Mucosa of descending colon (tissue), 3 donors: ENCODE measurements at regions not wholly inside any gene's neighbourhood (a gene's known extent, or its start where the extent isn't known, plus 50 kb on each side); places are given as distances from the start of the nearest gene placed in this dataset.
"Not testable (repeated sequence)": the region's sequence is repeated elsewhere in the genome, so short reads cannot be mapped to it uniquely, and the experiment has no call there.

Experiments
- ATAC-seq: fragments of 200-7000 bp; cut with Tn5 transposase; one replicate; pipeline ENCODE4 v1.9.1; 2020; ENCODE audit warnings: mild to moderate bottlenecking, moderate library complexity
- DNase-seq, 3 donors: peaks; one replicate each; pipeline ENCODE4 v3.0.0-alpha.2; 2020
- H3K36me3 ChIP-seq: fragments of 200-600 bp; one replicate; pipeline ENCODE4 v1.8.0; 2021; ENCODE audit warnings: low read depth, mild to moderate bottlenecking
- H3K4me1 ChIP-seq: fragments of 200-600 bp; one replicate; pipeline ENCODE4 v1.8.0; 2021; ENCODE audit warnings: low read depth, mild to moderate bottlenecking
- H3K4me3 ChIP-seq: fragments of 200-600 bp; one replicate; pipeline ENCODE4 v1.8.0; 2021; ENCODE audit warnings: mild to moderate bottlenecking
- H3K9me3 ChIP-seq: fragments of 200-600 bp; one replicate; pipeline ENCODE4 v1.8.0; 2021; ENCODE audit warnings: mild to moderate bottlenecking
- intact Hi-C, 2 donors: fragments of 100-400 bp; cut with DNase I in 1 of 2; cut with micrococcal nuclease in 1 of 2; formaldehyde crosslinking; loops; one replicate each; pipeline versions ENCODE4 v1.11.0 to v1.11.1; 2022; cut with DNase I, micrococcal nuclease
- TF ChIP-seq, protein P1 (sequence below): fragments of 200-600 bp; IDR thresholded peaks from one replicate; pipeline ENCODE4 v1.8.0; 2022; ENCODE audit warnings: antibody characterized with exemption, mild to moderate bottlenecking
- donor health status: DM: no; HTN: no; CAD: no; lungs with moderate emphysema.
- donor health status: DM: no; HTN: no; CAD: no.
- donor health status: DM: no; HTN: yes; CAD: no.

DNA sequence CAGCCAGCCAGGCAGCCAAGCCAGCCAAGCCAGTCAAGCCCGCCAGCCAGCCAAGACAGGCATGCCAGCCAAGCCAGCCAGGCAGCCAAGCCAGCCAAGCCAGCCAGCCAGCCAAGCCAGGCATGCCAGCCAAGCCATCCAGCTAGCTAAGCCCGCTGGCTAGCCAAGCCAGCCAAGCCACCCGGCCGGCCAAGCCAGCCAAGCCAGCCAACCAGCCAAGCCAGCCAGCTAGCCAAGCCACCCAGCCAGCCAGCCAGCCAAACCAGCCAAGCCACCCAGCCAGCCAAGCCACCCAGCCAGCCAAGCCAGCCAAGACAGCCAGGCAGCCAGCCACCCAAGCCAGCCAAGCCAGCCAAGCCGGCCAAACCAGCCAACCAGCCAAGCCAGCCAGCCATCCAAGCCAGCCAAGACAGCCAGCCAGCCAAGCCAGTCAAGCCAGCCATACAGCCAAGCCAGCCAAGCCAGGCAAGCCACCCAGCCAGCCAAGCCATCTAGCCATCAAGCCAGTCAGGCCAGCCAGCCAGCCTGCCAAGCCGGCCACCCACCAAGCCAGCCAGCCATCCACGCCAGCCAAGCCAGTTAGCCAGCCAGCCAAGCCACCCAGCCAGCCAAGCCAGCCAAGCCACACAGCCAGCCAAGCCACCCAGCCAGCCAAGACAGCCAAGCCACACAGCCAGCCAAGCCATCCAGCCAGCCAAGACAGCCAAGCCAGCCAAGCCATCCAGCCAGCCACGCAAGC lies 349.2 kb upstream of the PLGLB2 start:
- not testable (repeated sequence) for H3K4me1 ChIP-seq

DNA sequence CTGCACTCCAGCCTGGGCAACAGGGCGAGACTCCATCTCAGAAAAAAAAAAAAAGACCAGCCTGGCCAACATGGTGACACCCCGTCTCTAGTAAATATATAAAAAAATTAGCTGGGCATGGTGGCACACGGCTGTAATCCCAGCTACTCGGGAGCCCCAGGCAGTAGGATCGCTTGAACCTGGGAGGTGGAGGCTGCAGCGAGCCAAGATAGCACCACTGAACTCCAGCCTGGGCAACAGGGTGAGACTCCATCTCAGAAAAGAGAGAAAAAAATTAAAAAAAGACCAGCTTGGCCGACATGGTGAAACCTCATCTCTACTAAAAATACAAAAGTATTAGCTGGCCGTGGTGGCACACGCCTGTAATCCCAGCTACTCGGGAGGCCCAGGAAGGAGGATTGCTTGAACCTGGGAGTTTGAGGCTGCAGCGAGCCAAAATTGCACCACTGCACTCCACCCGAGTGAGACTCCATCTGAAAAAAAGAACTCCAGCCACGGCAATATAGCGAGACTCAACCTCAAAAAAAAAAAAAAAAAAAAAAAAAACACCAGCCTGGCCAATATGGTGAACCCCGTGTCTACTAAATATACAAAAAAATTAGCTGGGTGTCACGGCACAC lies 346.1 kb upstream of the PLGLB2 start:
- TF ChIP-seq, protein P1, sequence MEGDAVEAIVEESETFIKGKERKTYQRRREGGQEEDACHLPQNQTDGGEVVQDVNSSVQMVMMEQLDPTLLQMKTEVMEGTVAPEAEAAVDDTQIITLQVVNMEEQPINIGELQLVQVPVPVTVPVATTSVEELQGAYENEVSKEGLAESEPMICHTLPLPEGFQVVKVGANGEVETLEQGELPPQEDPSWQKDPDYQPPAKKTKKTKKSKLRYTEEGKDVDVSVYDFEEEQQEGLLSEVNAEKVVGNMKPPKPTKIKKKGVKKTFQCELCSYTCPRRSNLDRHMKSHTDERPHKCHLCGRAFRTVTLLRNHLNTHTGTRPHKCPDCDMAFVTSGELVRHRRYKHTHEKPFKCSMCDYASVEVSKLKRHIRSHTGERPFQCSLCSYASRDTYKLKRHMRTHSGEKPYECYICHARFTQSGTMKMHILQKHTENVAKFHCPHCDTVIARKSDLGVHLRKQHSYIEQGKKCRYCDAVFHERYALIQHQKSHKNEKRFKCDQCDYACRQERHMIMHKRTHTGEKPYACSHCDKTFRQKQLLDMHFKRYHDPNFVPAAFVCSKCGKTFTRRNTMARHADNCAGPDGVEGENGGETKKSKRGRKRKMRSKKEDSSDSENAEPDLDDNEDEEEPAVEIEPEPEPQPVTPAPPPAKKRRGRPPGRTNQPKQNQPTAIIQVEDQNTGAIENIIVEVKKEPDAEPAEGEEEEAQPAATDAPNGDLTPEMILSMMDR = no peak
- H3K4me1 ChIP-seq = no peaks in the 10 kb centered on the region
- no peak for ATAC-seq
- no peaks in the 10 kb centered on the region for H3K36me3 ChIP-seq
- peak in 1 of 3 donors; percentile 36 for DNase-seq
- H3K4me3 ChIP-seq = no peak overlapping the region
- intact Hi-C loops = no loop called here
- H3K9me3 ChIP-seq = peaks cover 4% of the 10 kb centered on the region

More for the DNA sequence above, 349.2 kb upstream of the PLGLB2 start:
- H3K9me3 ChIP-seq, ATAC-seq, H3K36me3 ChIP-seq, intact Hi-C loops, H3K4me3 ChIP-seq: not testable (repeated sequence)
- peak in 1 of 3 donors; percentile 50 for DNase-seq

- intact Hi-C loops = no loop called here
- no peaks in the 10 kb centered on the region for H3K4me1 ChIP-seq
- H3K9me3 ChIP-seq = peaks cover 4% of the 10 kb centered on the region
- ATAC-seq (no peak), DNase-seq (no peak)
- no peaks in the 10 kb centered on the region for H3K36me3 ChIP-seq
- no peak overlapping the region for H3K4me3 ChIP-seq
- TF ChIP-seq, protein P1 = no peak
Measured at GRCh38 chr2:87403893-87404175, 344.1 kb upstream of the PLGLB2 start.

DNA sequence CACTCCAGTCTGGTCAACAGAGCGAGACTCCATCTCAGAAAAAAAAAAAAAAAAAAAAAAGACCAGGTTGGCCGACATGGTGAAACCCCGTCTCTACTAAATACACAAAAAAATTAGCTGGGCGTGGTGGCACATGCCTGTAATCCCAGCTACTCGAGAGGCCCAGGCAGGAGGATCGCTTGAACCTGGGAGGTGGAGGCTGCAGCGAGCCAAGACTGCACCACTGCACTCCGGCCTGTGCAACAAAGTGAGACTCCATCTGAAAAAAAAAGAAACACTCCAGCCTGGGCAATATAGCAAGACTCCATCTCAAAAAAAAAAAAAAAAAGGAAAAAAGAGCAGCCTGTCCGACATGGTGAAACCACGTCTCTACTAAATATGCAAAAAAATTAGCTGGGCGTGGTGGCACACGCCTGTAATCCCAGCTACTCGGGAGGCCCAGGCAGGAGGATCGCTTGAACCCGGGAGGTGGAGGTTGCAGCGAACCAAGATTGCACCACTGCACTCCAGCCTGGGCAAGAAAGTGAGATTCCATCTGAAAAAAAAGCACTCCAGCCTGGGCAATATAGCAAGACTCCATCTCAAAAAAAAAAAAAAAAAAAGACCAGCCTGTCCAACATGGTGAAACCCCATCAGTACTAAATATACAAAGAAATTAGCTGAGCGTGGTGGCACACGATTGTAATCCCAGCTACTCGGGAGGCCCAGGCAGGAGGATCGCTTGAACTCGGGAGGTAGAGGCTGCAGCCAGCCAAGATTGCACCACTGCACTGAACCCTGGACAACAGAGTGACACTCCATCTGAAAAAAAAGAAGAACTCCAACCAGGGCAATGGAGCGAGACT lies 343.3 kb upstream of the PLGLB2 start:
- H3K36me3 ChIP-seq, intact Hi-C loops, ATAC-seq, H3K4me1 ChIP-seq, H3K9me3 ChIP-seq, H3K4me3 ChIP-seq, DNase-seq: not testable (repeated sequence)

GRCh38 chr2:87405531-87406216 lies 342.2 kb upstream of the PLGLB2 start:
- DNase-seq = peak in 2 of 3 donors; percentile 6 to 46
- intact Hi-C loops, ATAC-seq, H3K4me1 ChIP-seq, H3K9me3 ChIP-seq, H3K4me3 ChIP-seq, H3K36me3 ChIP-seq: not testable (repeated sequence)

- intact Hi-C loops, ATAC-seq, H3K4me1 ChIP-seq, H3K9me3 ChIP-seq, H3K36me3 ChIP-seq, H3K4me3 ChIP-seq: not testable (repeated sequence)
- peak in 1 of 3 donors; percentile 50 for DNase-seq
Measured at GRCh38 chr2:87406406-87407175, 341.3 kb upstream of the PLGLB2 start.

GRCh38 chr2:87409601-87410000 lies 338.3 kb upstream of the PLGLB2 start:
- H3K9me3 ChIP-seq, ATAC-seq, intact Hi-C loops, DNase-seq, H3K4me1 ChIP-seq, H3K36me3 ChIP-seq, H3K4me3 ChIP-seq: not testable (repeated sequence)

DNA sequence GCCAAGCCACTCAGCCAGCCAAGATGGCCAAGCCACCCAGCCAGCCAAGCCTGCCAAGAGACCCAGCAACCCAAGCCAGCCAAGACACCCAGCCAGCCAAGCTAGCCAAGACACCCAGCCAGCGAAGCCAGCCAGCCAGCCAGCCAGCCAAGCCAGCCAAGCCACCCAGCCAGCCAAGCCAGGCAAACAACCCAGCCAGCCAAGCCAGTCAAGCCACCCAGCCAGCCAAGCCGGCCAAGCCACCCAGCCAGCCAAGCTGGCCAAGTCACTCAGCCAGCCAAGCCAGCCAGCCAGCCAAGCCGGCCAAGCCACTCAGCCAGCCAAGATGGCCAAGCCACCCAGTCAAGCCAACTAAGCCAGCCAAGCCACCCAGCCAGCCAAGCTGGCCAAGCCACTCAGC lies 337.5 kb upstream of the PLGLB2 start:
- H3K36me3 ChIP-seq, H3K4me1 ChIP-seq, H3K4me3 ChIP-seq, DNase-seq, H3K9me3 ChIP-seq, intact Hi-C loops, ATAC-seq: not testable (repeated sequence)

- H3K4me3 ChIP-seq, ATAC-seq, H3K4me1 ChIP-seq, H3K36me3 ChIP-seq, H3K9me3 ChIP-seq, intact Hi-C loops: not testable (repeated sequence)
- peak in 1 of 3 donors; percentile 54 for DNase-seq
Measured at GRCh38 chr2:87412036-87412820, 335.7 kb upstream of the PLGLB2 start.

DNA sequence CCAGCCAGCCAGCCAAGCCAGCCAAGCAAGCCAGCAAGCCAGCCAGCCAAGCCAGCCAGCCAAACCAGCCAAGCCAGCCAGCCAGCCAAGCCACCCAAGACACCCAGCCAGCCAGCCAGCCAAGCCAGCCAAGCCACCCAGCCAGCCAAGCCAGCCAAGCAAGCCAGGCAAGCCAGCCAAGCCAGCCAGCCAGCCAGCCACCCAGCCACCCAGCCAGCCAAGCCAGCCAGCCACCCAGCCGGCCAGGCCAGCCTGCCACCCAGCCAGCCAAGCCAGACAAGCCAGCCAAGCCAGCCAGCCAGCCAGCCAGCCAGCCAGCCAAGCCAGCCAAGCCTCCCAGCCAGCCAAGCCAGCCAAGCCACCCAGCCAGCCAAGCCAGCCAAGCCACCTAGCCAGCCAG lies 333.6 kb upstream of the PLGLB2 start:
- H3K36me3 ChIP-seq, H3K9me3 ChIP-seq, DNase-seq, H3K4me1 ChIP-seq, ATAC-seq, intact Hi-C loops, H3K4me3 ChIP-seq: not testable (repeated sequence)
